Large intestine (tissue), 3 donors: ENCODE measurements at regions not wholly inside any gene's neighbourhood (a gene's known extent, or its start where the extent isn't known, plus 50 kb on each side); places are given as distances from the start of the nearest gene placed in this dataset.

Experiments used
- DNase-seq, 2 donors: peaks; one replicate each; pipeline versions ENCODE4 v3.0.0 to v3.0.0-alpha.2; 2013
- H3K27ac ChIP-seq: one replicate; pipeline ENCODE4 v1.5.1; 2013; ENCODE audit warnings: low read length
- H3K27me3 ChIP-seq: 2 replicates; pipeline ENCODE4 v1.6.1; 2013; ENCODE audit warnings: low read length; ENCODE audit not compliant: control insufficient read depth, insufficient read depth
- H3K36me3 ChIP-seq: 2 replicates; pipeline ENCODE4 v1.6.1; 2013; ENCODE audit warnings: low read length; ENCODE audit not compliant: control insufficient read depth, insufficient read depth
- H3K4me1 ChIP-seq: one replicate; pipeline ENCODE4 v1.6.1; 2013; ENCODE audit warnings: low read length; ENCODE audit not compliant: control insufficient read depth, insufficient read depth
- H3K4me3 ChIP-seq: one replicate; pipeline ENCODE4 v1.5.1; 2013; ENCODE audit warnings: low read length
- H3K9me3 ChIP-seq: one replicate; pipeline ENCODE4 v1.6.1; 2013; ENCODE audit warnings: mild to moderate bottlenecking, low read depth, low read length, moderate library complexity; ENCODE audit not compliant: control insufficient read depth
- WGBS: methylation state at CpG from one replicate; pipeline ENCODE4 v1.1.5; 2013; ENCODE audit warnings: low lambda C conversion rate; ENCODE audit not compliant: insufficient coverage; 5-methylcytosine and 5-hydroxymethylcytosine counted together

GRCh38 chr5:53373451-53374158, 106.8 kb upstream of the FST start:
- no peaks in the 10 kb centered on the region for H3K9me3 ChIP-seq
- no peaks in the 10 kb centered on the region for H3K4me1 ChIP-seq
- H3K36me3 ChIP-seq: no peaks in the 10 kb centered on the region
- WGBS: 100% methylated on average over 1 of the region's 3 CpGs
- DNase-seq: no peak
- no peak overlapping the region for H3K4me3 ChIP-seq
- no peaks in the 10 kb centered on the region for H3K27me3 ChIP-seq
- no peak overlapping the region for H3K27ac ChIP-seq

GRCh38 chr5:53376853-53377252, 103.6 kb upstream of the FST start:
- Histone ChIP-seq H3K36me3 (no peaks in the 10 kb centered on the region), H3K4me3 (no peak overlapping the region), H3K27ac (no peak overlapping the region), H3K4me1 (no peaks in the 10 kb centered on the region), H3K9me3 (no peaks in the 10 kb centered on the region), H3K27me3 (no peaks in the 10 kb centered on the region)
- 100% methylated on average over 1 of the region's 2 CpGs for WGBS
- DNase-seq: no peak

- Histone ChIP-seq H3K9me3 (no peaks in the 10 kb centered on the region), H3K27ac (no peak overlapping the region), H3K27me3 (no peaks in the 10 kb centered on the region), H3K4me3 (no peak overlapping the region), H3K36me3 (no peaks in the 10 kb centered on the region), H3K4me1 (no peaks in the 10 kb centered on the region)
- DNase-seq: no peak
- 92% methylated on average over 2 of the region's 2 CpGs for WGBS
Measured at GRCh38 chr5:53378190-53378589, 102.2 kb upstream of the FST start.

- WGBS: 95% methylated on average over 2 of the region's 3 CpGs
- H3K27ac ChIP-seq: no peak overlapping the region
- H3K36me3 ChIP-seq: no peaks in the 10 kb centered on the region
- no peaks in the 10 kb centered on the region for H3K9me3 ChIP-seq
- no peak for DNase-seq
- H3K27me3 ChIP-seq: no peaks in the 10 kb centered on the region
- no peak overlapping the region for H3K4me3 ChIP-seq
- no peaks in the 10 kb centered on the region for H3K4me1 ChIP-seq
Measured at GRCh38 chr5:53378590-53379247, 101.7 kb upstream of the FST start.

- no peak overlapping the region for H3K4me3 ChIP-seq
- 88% methylated on average over 1 of the region's 3 CpGs for WGBS
- no peaks in the 10 kb centered on the region for H3K27me3 ChIP-seq
- H3K27ac ChIP-seq: no peak overlapping the region
- H3K4me1 ChIP-seq: no peaks in the 10 kb centered on the region
- no peaks in the 10 kb centered on the region for H3K9me3 ChIP-seq
- DNase-seq: no peak
- H3K36me3 ChIP-seq: no peaks in the 10 kb centered on the region
Measured at GRCh38 chr5:53386341-53386740, 94.1 kb upstream of the FST start.

GRCh38 chr5:53389093-53389492, 91.3 kb upstream of the FST start:
- no peaks in the 10 kb centered on the region for H3K36me3 ChIP-seq
- no peaks in the 10 kb centered on the region for H3K27me3 ChIP-seq
- DNase-seq: no peak
- no peak overlapping the region for H3K27ac ChIP-seq
- no peaks in the 10 kb centered on the region for H3K4me1 ChIP-seq
- no peaks in the 10 kb centered on the region for H3K9me3 ChIP-seq
- no peak overlapping the region for H3K4me3 ChIP-seq

- Histone ChIP-seq H3K9me3 (no peaks in the 10 kb centered on the region), H3K36me3 (no peaks in the 10 kb centered on the region), H3K27me3 (no peaks in the 10 kb centered on the region), H3K4me1 (no peaks in the 10 kb centered on the region), H3K27ac (no peak overlapping the region), H3K4me3 (no peak overlapping the region)
- DNase-seq: no peak
- 83% methylated on average over 2 of the region's 2 CpGs for WGBS
Measured at GRCh38 chr5:53392073-53392472, 88.4 kb upstream of the FST start.

- H3K27ac ChIP-seq: no peak overlapping the region
- H3K36me3 ChIP-seq: no peaks in the 10 kb centered on the region
- H3K9me3 ChIP-seq: no peaks in the 10 kb centered on the region
Measured at GRCh38 chr5:53394808-53395207, 85.6 kb upstream of the FST start.

GRCh38 chr5:53397141-53397757, 83.2 kb upstream of the FST start:
- Histone ChIP-seq H3K4me1 (no peaks in the 10 kb centered on the region), H3K27ac (no peak overlapping the region), H3K27me3 (no peaks in the 10 kb centered on the region), H3K36me3 (no peaks in the 10 kb centered on the region), H3K4me3 (no peak overlapping the region), H3K9me3 (no peaks in the 10 kb centered on the region)
- 67% methylated on average over 1 of the region's 5 CpGs for WGBS
- no peak for DNase-seq

More at GRCh38 chr5:53394808-53395207, 85.6 kb upstream of the FST start:
- Histone ChIP-seq H3K4me1 (no peaks in the 10 kb centered on the region), H3K4me3 (no peak overlapping the region), H3K27me3 (no peaks in the 10 kb centered on the region)
- no peak for DNase-seq

- Histone ChIP-seq H3K27ac (no peak overlapping the region), H3K4me3 (no peak overlapping the region), H3K4me1 (no peaks in the 10 kb centered on the region), H3K27me3 (no peaks in the 10 kb centered on the region), H3K36me3 (no peaks in the 10 kb centered on the region), H3K9me3 (no peaks in the 10 kb centered on the region)
- no CpG with 5 or more reads among the region's 2 CpGs for WGBS
- no peak for DNase-seq
Measured at GRCh38 chr5:53397845-53398244, 82.6 kb upstream of the FST start.
